ENCODE measurements at regions not wholly inside any gene's neighbourhood (a gene's known extent, or its start where the extent isn't known, plus 50 kb on each side); places are given as distances from the start of the nearest gene placed in this dataset.

DNA sequence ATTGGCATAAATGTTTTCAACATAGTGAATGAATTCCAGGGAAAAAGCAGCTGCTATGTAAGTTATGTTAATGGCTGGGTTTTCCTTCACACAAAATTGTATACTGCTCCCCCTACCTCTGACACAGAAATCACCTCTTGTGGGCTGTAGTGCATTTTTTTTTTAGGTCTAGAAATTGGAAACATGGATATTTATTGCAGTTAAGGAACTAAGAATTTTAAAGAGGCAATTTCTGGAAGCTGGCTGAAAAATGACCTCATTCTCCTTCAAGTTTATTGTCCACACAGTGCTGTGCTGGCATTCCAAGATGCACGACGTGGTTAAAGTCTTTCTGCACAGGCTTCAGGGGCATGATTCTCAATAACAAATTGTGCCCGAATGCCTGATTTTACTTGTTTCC lies 1424.2 kb downstream of the MRPL39 start:
- H3K9me2 ChIP-seq (ENCODE audit: insufficient read depth): no peaks in the 10 kb centered on the region
- H2AFZ ChIP-seq: no peak overlapping the region
- H3K4me1 Mint-ChIP-seq: no peaks in the 10 kb centered on the region
- H3F3A ChIP-seq (replicated peaks; ENCODE audit: low read depth): no peaks in the 10 kb centered on the region
- peaks cover 78% of the 10 kb centered on the region for H3K9me3 Mint-ChIP-seq
- DNase-seq (ENCODE audit: low spot score): no peak
- H4K20me1 ChIP-seq (replicated peaks; ENCODE audit: insufficient read depth): no peaks in the 10 kb centered on the region
- H3K27me3 Mint-ChIP-seq (ENCODE audit: insufficient read depth, low read depth, poor library complexity): peaks cover 2% of the 10 kb centered on the region
- H3K27ac Mint-ChIP-seq: no peak overlapping the region
- ATAC-seq: no peak
- H3K36me3 Mint-ChIP-seq (ENCODE audit: low read depth): peaks cover 6% of the 10 kb centered on the region; the same call in 2 of the 3 replicates
- H3K27me3 ChIP-seq (ENCODE audit: insufficient read depth): no peaks in the 10 kb centered on the region
- TF ChIP-seq JUNB (IDR thresholded peaks at IDR 0.05; ENCODE audit: unreplicated experiment) (no peak), ZNF114 (CRISPR knock-in tag; IDR thresholded peaks at IDR 0.05) (no peak), STAT1 (IDR thresholded peaks at IDR 0.05; ENCODE audit: unreplicated experiment) (no peak), ZNF331 (CRISPR knock-in tag; IDR thresholded peaks at IDR 0.05; ENCODE audit: low read depth) (no peak), POLR2AphosphoS5 (IDR thresholded peaks at IDR 0.05; ENCODE audit: low read depth) (no peak), EZH2 (IDR thresholded peaks at IDR 0.05; ENCODE audit: low read depth, unreplicated experiment) (no peak), EZH2phosphoT487 (IDR thresholded peaks at IDR 0.05; ENCODE audit: unreplicated experiment) (no peak), NANOG (IDR thresholded peaks at IDR 0.05; ENCODE audit: borderline replicate concordance) (no peak)
- TF ChIP-seq, protein P1, sequence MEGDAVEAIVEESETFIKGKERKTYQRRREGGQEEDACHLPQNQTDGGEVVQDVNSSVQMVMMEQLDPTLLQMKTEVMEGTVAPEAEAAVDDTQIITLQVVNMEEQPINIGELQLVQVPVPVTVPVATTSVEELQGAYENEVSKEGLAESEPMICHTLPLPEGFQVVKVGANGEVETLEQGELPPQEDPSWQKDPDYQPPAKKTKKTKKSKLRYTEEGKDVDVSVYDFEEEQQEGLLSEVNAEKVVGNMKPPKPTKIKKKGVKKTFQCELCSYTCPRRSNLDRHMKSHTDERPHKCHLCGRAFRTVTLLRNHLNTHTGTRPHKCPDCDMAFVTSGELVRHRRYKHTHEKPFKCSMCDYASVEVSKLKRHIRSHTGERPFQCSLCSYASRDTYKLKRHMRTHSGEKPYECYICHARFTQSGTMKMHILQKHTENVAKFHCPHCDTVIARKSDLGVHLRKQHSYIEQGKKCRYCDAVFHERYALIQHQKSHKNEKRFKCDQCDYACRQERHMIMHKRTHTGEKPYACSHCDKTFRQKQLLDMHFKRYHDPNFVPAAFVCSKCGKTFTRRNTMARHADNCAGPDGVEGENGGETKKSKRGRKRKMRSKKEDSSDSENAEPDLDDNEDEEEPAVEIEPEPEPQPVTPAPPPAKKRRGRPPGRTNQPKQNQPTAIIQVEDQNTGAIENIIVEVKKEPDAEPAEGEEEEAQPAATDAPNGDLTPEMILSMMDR (conservative IDR thresholded peaks at IDR 0.05; ENCODE audit: low read depth in 2 of 2): no peak
- TF ChIP-seq, protein P2, sequence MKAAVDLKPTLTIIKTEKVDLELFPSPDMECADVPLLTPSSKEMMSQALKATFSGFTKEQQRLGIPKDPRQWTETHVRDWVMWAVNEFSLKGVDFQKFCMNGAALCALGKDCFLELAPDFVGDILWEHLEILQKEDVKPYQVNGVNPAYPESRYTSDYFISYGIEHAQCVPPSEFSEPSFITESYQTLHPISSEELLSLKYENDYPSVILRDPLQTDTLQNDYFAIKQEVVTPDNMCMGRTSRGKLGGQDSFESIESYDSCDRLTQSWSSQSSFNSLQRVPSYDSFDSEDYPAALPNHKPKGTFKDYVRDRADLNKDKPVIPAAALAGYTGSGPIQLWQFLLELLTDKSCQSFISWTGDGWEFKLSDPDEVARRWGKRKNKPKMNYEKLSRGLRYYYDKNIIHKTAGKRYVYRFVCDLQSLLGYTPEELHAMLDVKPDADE (IDR thresholded peaks at IDR 0.05): no peak
- TF ChIP-seq, protein P3, sequence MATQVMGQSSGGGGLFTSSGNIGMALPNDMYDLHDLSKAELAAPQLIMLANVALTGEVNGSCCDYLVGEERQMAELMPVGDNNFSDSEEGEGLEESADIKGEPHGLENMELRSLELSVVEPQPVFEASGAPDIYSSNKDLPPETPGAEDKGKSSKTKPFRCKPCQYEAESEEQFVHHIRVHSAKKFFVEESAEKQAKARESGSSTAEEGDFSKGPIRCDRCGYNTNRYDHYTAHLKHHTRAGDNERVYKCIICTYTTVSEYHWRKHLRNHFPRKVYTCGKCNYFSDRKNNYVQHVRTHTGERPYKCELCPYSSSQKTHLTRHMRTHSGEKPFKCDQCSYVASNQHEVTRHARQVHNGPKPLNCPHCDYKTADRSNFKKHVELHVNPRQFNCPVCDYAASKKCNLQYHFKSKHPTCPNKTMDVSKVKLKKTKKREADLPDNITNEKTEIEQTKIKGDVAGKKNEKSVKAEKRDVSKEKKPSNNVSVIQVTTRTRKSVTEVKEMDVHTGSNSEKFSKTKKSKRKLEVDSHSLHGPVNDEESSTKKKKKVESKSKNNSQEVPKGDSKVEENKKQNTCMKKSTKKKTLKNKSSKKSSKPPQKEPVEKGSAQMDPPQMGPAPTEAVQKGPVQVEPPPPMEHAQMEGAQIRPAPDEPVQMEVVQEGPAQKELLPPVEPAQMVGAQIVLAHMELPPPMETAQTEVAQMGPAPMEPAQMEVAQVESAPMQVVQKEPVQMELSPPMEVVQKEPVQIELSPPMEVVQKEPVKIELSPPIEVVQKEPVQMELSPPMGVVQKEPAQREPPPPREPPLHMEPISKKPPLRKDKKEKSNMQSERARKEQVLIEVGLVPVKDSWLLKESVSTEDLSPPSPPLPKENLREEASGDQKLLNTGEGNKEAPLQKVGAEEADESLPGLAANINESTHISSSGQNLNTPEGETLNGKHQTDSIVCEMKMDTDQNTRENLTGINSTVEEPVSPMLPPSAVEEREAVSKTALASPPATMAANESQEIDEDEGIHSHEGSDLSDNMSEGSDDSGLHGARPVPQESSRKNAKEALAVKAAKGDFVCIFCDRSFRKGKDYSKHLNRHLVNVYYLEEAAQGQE (IDR thresholded peaks at IDR 0.05; ENCODE audit: unreplicated experiment): no peak
- no peaks in the 10 kb centered on the region for H3K36me3 ChIP-seq (ENCODE audit: insufficient read depth)
- no peak overlapping the region for H3K27ac ChIP-seq (ENCODE audit: low read depth)
- H3K4me1 ChIP-seq (ENCODE audit: insufficient read depth): no peaks in the 10 kb centered on the region
- no peak overlapping the region for H3K4me2 ChIP-seq
- H3K4me3 ChIP-seq: no peak overlapping the region
- no peaks in the 10 kb centered on the region for H3K79me2 ChIP-seq (replicated peaks; ENCODE audit: insufficient read depth)
- no peak overlapping the region for H3K4me3 Mint-ChIP-seq

All from GM23338 (cell line).